B cell (primary cell): ENCODE measurements at regions not wholly inside any gene's neighbourhood (a gene's known extent, or its start where the extent isn't known, plus 50 kb on each side); places are given as distances from the start of the nearest gene placed in this dataset.

Source experiments
- EZH2 ChIP-seq: IDR thresholded peaks from 2 replicates; pipeline ENCODE4 v1.6.1; 2012; ENCODE audit warnings: borderline replicate concordance, low read depth, mild to moderate bottlenecking, moderate library complexity, low read length; ENCODE audit not compliant: insufficient read depth, poor library complexity, severe bottlenecking
- TF ChIP-seq, protein P1 (sequence below): fragments of 200-600 bp; IDR thresholded peaks from one replicate; pipeline ENCODE4 v1.8.0; 2022; ENCODE audit warnings: antibody characterized with exemption, mild to moderate bottlenecking

DNA sequence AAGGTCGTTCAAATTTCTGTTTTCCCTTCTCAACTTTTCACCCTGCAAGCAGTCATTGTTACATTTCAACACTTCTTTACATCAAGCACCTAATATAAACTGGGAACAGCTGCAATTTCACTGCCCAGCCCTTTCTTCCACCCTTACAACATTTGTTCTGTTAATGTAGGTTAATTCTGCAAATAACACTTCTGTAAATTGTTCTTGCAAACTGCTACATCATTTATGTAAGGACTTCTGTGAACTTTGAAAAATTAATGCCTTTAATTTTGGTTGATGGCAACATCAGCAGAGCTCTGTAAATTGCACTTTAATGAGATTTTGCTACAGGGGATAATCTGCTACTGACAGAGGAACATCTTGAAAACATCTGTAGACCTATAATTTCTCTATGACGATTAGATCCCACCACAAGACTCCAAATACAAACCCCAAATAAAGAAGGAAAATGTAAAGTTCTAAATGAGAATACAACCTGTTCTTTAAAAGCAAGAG, 93.5 kb downstream of the ZIC4 start:
- TF ChIP-seq, protein P1, sequence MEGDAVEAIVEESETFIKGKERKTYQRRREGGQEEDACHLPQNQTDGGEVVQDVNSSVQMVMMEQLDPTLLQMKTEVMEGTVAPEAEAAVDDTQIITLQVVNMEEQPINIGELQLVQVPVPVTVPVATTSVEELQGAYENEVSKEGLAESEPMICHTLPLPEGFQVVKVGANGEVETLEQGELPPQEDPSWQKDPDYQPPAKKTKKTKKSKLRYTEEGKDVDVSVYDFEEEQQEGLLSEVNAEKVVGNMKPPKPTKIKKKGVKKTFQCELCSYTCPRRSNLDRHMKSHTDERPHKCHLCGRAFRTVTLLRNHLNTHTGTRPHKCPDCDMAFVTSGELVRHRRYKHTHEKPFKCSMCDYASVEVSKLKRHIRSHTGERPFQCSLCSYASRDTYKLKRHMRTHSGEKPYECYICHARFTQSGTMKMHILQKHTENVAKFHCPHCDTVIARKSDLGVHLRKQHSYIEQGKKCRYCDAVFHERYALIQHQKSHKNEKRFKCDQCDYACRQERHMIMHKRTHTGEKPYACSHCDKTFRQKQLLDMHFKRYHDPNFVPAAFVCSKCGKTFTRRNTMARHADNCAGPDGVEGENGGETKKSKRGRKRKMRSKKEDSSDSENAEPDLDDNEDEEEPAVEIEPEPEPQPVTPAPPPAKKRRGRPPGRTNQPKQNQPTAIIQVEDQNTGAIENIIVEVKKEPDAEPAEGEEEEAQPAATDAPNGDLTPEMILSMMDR, result no peak
- no peak for TF ChIP-seq EZH2
